OCI-LY3 (cell line): ENCODE measurements at regions not wholly inside any gene's neighbourhood (a gene's known extent, or its start where the extent isn't known, plus 50 kb on each side); places are given as distances from the start of the nearest gene placed in this dataset.
A peak's percentile ranks its signal among the peaks of the same experiment; 100 is the strongest.

Experiments used
- H2AFZ ChIP-seq: fragments of 200-600, 300-600 bp; shearing (Covaris generic); 2 replicates; pipeline ENCODE4 v1.6.0; 2014; ENCODE audit warnings: antibody characterized with exemption, low read depth, low read length
- H3K27ac ChIP-seq: fragments of 200-600, 300-600 bp; sonication (generic); 2 replicates; pipeline ENCODE4 v1.5.1; 2014; ENCODE audit warnings: mild to moderate bottlenecking, low read length, moderate library complexity, mixed read lengths
- H3K27me3 ChIP-seq: fragments of 200-600, 300-600 bp; sonication (generic); 2 replicates; pipeline ENCODE4 v1.6.1; 2014; ENCODE audit warnings: low read depth, low read length, mixed read lengths
- H3K36me3 ChIP-seq: fragments of 200-600, 300-600 bp; sonication (generic); replicated peaks from 2 replicates; pipeline ENCODE3; 2014; ENCODE audit warnings: low read depth, low read length, mixed read lengths
- H3K4me1 ChIP-seq: fragments of 300-600, 200-600 bp; sonication (generic); 2 replicates; pipeline ENCODE4 v1.6.1; 2014; ENCODE audit warnings: low read length, mixed read lengths
- H3K4me2 ChIP-seq: fragments of 200-600, 300-600 bp; sonication (generic); 2 replicates; pipeline ENCODE4 v1.6.1; 2014; ENCODE audit warnings: low read length, mixed read lengths
- H3K4me3 ChIP-seq: fragments of 300-600, 200-600 bp; sonication (generic); 2 replicates; pipeline ENCODE4 v1.5.1; 2014; ENCODE audit warnings: antibody characterized with exemption, mild to moderate bottlenecking, low read length, moderate library complexity
- H3K79me2 ChIP-seq: fragments of 300-600, 200-600 bp; shearing (Covaris generic); 2 replicates; pipeline ENCODE4 v1.6.1; 2014; ENCODE audit warnings: mild to moderate bottlenecking, low read length, mixed read lengths
- H3K9ac ChIP-seq: fragments of 300-600, 200-600 bp; shearing (Covaris generic); 2 replicates; pipeline ENCODE4 v1.6.0; 2014; ENCODE audit warnings: mild to moderate bottlenecking, low read length, moderate library complexity
- H3K9me3 ChIP-seq: fragments of 200-600, 300-600 bp; shearing (Covaris generic); 2 replicates; pipeline ENCODE4 v1.6.1; 2014; ENCODE audit warnings: low read length, mixed read lengths; ENCODE audit not compliant: insufficient read depth
- H4K20me1 ChIP-seq: fragments of 200-600, 300-600 bp; sonication (generic); 2 replicates; pipeline ENCODE4 v1.6.1; 2016; ENCODE audit warnings: low read length, mixed read lengths; ENCODE audit not compliant: insufficient read depth
- CTCF ChIP-seq: fragments of 200-600, 300-600 bp; sonication (generic); IDR thresholded peaks from 2 replicates; pipeline ENCODE4 v1.5.1; 2014; ENCODE audit warnings: antibody characterized with exemption, low read length, low read depth
- EZH2phosphoT487 ChIP-seq: fragments of 200-600 bp; shearing (Covaris generic); IDR thresholded peaks from 2 replicates; pipeline ENCODE4 v1.6.1; 2018; ENCODE audit warnings: antibody characterized with exemption, mixed run types, low read depth

DNA sequence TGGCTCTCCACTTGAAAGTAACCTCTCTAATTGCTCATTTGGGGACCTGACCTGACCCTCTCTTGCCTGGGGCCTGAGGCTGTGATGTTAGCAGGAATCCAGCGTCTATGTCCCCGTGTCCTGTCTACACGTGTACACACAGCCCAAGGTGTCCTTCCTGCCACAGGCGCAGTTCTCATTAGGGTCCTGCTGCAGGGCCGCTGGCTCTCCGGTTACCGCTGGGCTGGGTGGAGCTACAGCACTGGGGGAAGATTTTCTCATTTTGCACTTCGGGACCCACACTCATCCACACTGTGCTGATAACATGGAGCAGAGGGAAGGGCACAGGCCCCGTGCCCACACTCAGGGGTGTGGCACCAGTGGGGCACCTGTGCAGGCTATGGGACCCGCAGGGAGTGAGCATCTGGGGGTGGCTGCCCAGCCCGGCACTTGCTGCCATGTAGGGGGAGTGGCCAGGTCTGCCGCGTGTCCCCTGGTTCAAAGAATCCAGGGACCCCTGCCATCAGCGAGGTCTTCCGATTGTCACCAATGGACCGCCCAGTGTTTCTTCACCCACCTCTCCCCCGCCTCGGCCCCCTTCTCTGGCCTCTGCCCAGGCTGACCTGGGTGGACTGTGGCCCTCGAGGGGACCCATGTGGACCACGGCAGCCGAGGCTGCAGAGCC lies 98.7 kb upstream of the SFSWAP start:
- Histone ChIP-seq H3K27me3 (peaks cover 10% of the 10 kb centered on the region), H3K36me3 (no peaks in the 10 kb centered on the region), H2AFZ (no peak overlapping the region), H3K9me3 (no peaks in the 10 kb centered on the region), H3K79me2 (no peaks in the 10 kb centered on the region), H3K27ac (no peak overlapping the region), H4K20me1 (no peaks in the 10 kb centered on the region), H3K4me3 (no peak overlapping the region), H3K4me1 (peaks cover 4% of the 10 kb centered on the region), H3K9ac (no peak overlapping the region), H3K4me2 (no peak overlapping the region)
- no peak for TF ChIP-seq EZH2phosphoT487
- TF ChIP-seq CTCF = no peak

GRCh38 chr12:131613186-131613585 lies 97.7 kb upstream of the SFSWAP start:
- H3K4me2 ChIP-seq = 0 out of 2 replicates have a peak overlapping the region, but pooled peaks have one; percentile 3
- peaks cover 6% of the 10 kb centered on the region for H3K27me3 ChIP-seq
- H3K27ac ChIP-seq = no peak overlapping the region
- no peaks in the 10 kb centered on the region for H3K79me2 ChIP-seq
- no peaks in the 10 kb centered on the region for H3K9me3 ChIP-seq
- H4K20me1 ChIP-seq = no peaks in the 10 kb centered on the region
- H3K36me3 ChIP-seq = no peaks in the 10 kb centered on the region
- no peak overlapping the region for H3K9ac ChIP-seq
- H2AFZ ChIP-seq = no peak overlapping the region
- TF ChIP-seq EZH2phosphoT487 = no peak
- no peak for TF ChIP-seq CTCF
- H3K4me1 ChIP-seq = peaks cover 4% of the 10 kb centered on the region
- H3K4me3 ChIP-seq = no peak overlapping the region

GRCh38 chr12:131613678-131614077 lies 97.2 kb upstream of the SFSWAP start:
- Histone ChIP-seq H2AFZ (no peak overlapping the region), H3K27ac (no peak overlapping the region), H3K9me3 (no peaks in the 10 kb centered on the region), H3K79me2 (no peaks in the 10 kb centered on the region), H3K9ac (no peak overlapping the region), H3K4me1 (peaks cover 4% of the 10 kb centered on the region), H3K4me3 (no peak overlapping the region), H4K20me1 (no peaks in the 10 kb centered on the region), H3K27me3 (peaks cover 10% of the 10 kb centered on the region; the same call in 1 of the 2 replicates), H3K36me3 (no peaks in the 10 kb centered on the region), H3K4me2 (0 out of 2 replicates have a peak overlapping the region, but pooled peaks have one; percentile 3)
- TF ChIP-seq EZH2phosphoT487 = no peak
- no peak for TF ChIP-seq CTCF

GRCh38 chr12:131615326-131616042 lies 95.4 kb upstream of the SFSWAP start:
- Histone ChIP-seq H2AFZ (no peak overlapping the region), H3K4me3 (no peak overlapping the region), H3K36me3 (no peaks in the 10 kb centered on the region), H3K9me3 (no peaks in the 10 kb centered on the region), H3K4me2 (no peak overlapping the region), H4K20me1 (no peaks in the 10 kb centered on the region), H3K27ac (no peak overlapping the region), H3K79me2 (no peaks in the 10 kb centered on the region), H3K27me3 (peaks cover 15% of the 10 kb centered on the region), H3K9ac (no peak overlapping the region), H3K4me1 (peaks cover 4% of the 10 kb centered on the region)
- TF ChIP-seq EZH2phosphoT487 (no peak), CTCF (no peak)
